AG09309 (cell line): ENCODE measurements at regions not wholly inside any gene's neighbourhood (a gene's known extent, or its start where the extent isn't known, plus 50 kb on each side); places are given as distances from the start of the nearest gene placed in this dataset.
"Not testable (repeated sequence)": the region's sequence is repeated elsewhere in the genome, so short reads cannot be mapped to it uniquely, and the experiment has no call there.

Experiments
- DNase-seq: peaks from one replicate; pipeline ENCODE4 v3.0.0-alpha.2; 2010; ENCODE audit warnings: low read depth
- H3K4me3 ChIP-seq: 2 replicates; pipeline ENCODE4 v1.5.1; 2011; ENCODE audit warnings: mild to moderate bottlenecking, low read depth, low read length, moderate library complexity; ENCODE audit not compliant: control insufficient read depth
- TF ChIP-seq, protein P1 (sequence below): IDR thresholded peaks from 2 replicates; pipeline ENCODE4 v1.5.1; 2011; ENCODE audit warnings: mild to moderate bottlenecking, low read depth, low read length, inconsistent platforms; ENCODE audit not compliant: insufficient read depth, control insufficient read depth; ENCODE audit errors: missing control alignments

GRCh38 chr7:55743454-55743717, 119.2 kb downstream of the SEPTIN14 start:
- H3K4me3 ChIP-seq, DNase-seq: not testable (repeated sequence)

DNA sequence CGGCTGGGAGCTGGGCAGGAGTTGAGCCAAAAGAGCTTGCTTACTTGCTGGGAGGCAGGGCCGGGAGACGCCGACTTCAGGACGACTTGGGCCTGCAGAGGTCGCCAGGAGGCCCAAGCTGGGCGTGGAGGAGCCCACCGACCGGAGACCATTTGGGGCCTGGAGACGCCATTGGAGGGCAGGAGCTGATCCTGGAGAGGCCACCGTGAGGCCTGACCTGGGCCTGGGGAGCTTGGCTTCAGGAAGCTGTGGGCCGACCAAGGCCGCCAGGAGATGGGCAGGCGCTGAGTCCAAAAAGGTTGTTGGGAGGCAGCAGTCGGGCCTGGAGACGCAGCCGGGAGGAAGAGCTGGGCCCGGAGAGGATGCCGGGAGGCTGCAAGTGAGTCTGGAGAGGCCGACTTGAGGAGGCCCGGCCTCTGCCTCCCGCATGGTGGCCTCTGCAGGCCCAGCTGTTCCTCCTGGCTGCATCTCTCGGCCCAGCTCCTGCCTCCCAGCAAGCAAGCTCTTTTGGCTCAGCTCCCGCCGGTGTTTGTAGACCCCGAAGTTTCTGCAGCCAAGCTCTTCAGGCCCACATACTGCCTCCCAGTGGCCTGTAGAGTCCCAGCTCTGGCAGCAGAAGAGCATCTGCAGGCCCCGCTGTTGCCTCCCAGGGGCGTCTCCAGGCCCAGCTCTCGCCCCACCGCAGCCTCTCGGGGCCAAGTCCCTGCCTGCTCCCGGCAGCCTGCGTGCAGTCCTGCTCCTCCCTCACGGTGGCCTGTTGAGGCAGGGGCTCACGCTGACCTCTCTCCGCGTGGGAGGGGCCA, 119.7 kb downstream of the SEPTIN14 start:
- DNase-seq, H3K4me3 ChIP-seq: not testable (repeated sequence)

DNA sequence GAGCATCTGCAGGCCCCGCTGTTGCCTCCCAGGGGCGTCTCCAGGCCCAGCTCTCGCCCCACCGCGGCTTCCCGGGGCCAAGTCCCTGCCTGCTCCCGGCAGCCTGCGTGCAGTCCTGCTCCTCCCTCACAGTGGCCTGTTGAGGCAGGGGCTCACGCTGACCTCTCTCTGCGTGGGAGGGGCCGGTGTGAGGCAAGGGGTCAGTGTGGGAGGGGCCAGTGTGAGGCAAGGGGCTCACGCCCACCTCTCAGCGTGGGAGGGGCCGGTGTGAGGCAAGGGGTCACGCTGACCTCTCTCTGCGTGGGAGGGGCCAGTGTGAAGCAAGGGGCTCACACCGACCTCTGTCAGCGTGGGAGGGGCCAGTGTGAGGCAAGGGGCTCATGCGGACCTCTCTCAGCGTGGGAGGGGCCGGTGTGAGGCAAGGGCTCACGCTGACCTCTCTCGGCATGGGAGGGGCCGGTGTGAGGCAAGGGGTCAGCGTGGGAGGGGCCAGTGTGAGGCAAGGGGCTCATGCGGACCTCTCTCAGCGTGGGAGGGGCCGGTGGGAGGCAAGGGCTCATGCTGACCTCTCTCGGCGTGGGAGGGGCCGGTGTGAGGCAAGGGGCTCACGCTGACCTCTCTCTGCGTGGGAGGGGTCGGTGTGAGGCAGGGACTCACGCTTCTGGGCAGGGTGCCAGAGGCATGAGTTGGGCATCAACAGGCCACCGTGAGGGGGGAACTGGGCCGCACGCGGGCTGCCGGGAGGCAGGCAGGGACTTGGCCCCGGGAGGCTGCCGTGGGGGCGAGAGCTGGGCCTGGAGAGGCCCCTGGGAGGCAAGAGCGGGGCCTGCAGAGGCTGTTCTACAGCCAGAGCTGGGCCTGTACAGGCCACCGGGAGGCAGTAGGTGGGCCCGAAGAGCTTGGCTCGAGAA, 120.6 kb downstream of the SEPTIN14 start:
- not testable (repeated sequence) for DNase-seq, H3K4me3 ChIP-seq

DNA sequence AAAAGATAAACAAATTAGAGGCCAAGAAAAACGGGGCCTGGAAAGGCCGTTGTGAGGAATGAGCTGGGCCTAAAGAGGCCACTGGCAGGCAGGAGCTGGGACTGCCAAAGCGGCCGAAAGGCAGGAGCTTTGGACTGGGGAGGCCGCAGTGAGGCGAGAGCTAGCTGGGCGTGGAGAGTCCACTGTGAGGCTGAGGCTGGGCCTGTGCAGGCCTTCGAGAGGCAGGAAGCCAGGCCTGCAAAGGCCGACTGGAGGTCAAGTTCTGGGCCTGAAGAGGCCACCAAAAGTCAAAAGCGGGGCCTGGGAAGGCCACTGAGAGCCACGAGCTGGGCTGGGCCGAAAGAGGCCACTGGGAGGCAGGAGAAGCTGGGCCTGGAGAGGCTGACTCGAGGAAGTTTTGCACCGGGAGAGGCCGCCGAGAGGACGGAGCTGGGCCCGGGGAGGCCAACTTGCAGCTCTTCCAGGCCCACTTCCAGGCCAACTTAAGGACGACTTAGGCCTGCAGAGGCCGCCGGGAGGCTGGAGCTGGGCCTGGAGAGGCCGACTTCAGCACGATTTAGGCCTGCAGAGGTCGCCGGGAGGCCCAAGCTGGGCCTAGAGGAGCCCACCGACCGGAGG, 121.8 kb downstream of the SEPTIN14 start:
- H3K4me3 ChIP-seq, DNase-seq: not testable (repeated sequence)

DNA sequence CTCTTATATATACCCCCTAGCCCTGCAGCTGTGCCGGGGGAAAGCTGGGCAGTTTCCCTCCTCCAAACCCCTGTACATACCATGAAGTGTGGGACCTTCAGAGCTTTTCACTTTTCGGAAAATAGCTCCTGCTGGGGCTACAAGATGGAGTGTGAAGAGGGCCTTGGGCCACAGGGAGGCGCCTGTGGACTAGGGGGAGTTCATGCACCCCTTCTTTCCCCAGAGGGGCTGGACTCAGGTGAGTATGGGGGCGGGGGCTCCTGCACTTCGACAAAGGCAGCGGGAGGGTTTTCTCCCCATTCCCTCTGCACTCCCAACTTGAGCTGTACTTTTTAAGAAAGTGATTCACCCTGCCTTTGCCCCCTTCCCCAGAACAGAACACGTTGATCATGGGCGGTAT, 122.5 kb downstream of the SEPTIN14 start:
- H3K4me3 ChIP-seq: not testable (repeated sequence)

DNA sequence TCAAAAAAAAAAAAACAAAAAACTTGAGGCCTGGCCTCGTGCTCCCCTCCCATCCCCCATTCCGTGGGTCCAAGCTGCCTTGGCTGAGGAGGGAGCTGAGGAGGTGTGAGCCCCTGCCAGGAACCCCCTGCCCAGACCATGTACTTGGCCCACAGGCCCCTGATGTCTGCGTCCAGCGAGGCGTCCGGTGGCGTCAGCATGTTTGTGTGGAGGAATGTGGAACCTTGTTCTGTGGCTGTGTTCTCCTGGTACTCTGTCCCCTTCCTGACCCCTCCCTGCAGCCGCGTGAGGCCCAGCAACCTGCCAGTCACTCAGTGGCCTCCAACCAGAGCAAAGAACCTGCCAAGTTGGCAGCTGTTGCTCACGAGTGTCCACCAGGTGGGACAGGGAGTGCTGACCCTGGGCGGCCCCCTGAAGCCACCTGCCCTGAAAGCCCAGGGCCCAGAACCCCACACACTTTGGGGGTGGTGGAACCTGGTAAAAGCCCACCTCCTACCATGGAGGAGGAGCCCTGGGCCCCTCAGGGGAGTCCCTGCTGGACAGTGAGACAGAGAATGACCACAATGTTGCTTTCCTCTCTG, 125.8 kb downstream of the SEPTIN14 start:
- not testable (repeated sequence) for H3K4me3 ChIP-seq, DNase-seq

More for the DNA sequence above, 122.5 kb downstream of the SEPTIN14 start:
- DNase-seq: not testable (repeated sequence)

DNA sequence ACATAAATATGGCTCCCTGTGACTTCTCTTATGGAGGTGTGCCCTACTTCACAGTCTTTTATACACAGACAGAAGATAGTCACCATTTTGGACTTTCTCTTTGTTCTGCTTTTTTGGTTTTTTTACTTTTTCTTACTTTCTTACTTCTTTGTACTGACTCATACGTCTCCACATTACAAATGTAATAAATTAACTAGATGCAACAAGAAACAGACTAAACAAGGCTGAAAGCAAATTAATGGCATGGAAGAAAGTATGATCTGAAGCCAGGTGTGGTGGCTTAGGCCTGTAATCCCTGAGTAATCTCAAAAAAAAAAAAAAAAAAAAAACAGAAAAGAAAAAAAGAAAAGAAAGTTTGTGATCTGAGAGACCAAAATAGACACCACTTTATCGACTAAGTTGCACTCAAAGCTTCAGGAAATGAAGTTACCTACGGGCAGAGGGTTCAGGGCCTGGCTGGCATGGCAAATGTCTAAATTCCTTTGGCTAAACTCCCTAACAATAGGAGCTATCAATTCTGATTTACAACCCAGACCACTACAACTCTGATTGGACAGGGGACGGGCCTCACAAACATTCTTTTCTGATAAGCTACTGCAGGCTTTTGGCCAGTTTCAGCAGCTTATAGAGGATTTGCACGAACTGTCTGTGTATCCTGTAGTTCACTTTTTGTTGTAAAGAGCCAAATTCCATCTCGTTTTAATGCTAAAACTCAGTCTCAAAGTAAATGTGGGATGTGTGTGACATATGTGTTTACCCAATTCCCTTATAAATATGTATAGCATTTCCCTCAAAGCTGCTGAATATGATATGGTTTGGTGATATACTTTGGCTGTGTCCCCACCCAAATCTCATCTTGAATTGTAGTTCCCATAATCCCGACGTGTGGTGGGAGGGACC, 129.1 kb downstream of the SEPTIN14 start:
- H3K4me3 ChIP-seq: no peak overlapping the region
- TF ChIP-seq, protein P1, sequence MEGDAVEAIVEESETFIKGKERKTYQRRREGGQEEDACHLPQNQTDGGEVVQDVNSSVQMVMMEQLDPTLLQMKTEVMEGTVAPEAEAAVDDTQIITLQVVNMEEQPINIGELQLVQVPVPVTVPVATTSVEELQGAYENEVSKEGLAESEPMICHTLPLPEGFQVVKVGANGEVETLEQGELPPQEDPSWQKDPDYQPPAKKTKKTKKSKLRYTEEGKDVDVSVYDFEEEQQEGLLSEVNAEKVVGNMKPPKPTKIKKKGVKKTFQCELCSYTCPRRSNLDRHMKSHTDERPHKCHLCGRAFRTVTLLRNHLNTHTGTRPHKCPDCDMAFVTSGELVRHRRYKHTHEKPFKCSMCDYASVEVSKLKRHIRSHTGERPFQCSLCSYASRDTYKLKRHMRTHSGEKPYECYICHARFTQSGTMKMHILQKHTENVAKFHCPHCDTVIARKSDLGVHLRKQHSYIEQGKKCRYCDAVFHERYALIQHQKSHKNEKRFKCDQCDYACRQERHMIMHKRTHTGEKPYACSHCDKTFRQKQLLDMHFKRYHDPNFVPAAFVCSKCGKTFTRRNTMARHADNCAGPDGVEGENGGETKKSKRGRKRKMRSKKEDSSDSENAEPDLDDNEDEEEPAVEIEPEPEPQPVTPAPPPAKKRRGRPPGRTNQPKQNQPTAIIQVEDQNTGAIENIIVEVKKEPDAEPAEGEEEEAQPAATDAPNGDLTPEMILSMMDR: no peak
- peak; percentile 16 for DNase-seq

GRCh38 chr7:55731931-55732330, 130.6 kb downstream of the SEPTIN14 start:
- TF ChIP-seq, protein P1: no peak
- H3K4me3 ChIP-seq: no peak overlapping the region
- no peak for DNase-seq

DNA sequence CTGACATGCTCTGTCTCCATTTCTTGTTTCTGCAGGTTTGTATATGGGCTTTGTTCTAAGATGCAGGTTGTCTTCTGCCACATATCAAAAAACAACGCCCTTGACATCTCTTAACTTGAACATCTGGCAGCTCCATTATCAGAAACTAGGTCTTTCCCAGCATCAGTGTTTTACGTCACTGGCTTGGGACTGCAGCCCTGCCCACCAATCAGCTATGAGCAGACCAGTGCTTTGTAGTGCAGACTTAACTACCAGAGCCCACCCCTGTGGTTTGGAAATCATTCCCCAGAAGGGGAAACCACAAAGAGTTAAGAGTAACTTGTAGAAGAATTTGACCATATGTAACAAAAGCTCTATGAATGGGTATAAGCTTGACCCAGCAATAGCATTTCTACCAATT, 132.4 kb downstream of the SEPTIN14 start:
- TF ChIP-seq, protein P1: no peak
- H3K4me3 ChIP-seq: no peak overlapping the region
- DNase-seq: no peak
